ENCODE measurements at regions not wholly inside any gene's neighbourhood (a gene's known extent, or its start where the extent isn't known, plus 50 kb on each side); places are given as distances from the start of the nearest gene placed in this dataset.

GRCh38 chr12:130043685-130044406 is 118.4 kb upstream of the FZD10 start:
- TF ChIP-seq, protein P1, sequence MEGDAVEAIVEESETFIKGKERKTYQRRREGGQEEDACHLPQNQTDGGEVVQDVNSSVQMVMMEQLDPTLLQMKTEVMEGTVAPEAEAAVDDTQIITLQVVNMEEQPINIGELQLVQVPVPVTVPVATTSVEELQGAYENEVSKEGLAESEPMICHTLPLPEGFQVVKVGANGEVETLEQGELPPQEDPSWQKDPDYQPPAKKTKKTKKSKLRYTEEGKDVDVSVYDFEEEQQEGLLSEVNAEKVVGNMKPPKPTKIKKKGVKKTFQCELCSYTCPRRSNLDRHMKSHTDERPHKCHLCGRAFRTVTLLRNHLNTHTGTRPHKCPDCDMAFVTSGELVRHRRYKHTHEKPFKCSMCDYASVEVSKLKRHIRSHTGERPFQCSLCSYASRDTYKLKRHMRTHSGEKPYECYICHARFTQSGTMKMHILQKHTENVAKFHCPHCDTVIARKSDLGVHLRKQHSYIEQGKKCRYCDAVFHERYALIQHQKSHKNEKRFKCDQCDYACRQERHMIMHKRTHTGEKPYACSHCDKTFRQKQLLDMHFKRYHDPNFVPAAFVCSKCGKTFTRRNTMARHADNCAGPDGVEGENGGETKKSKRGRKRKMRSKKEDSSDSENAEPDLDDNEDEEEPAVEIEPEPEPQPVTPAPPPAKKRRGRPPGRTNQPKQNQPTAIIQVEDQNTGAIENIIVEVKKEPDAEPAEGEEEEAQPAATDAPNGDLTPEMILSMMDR (conservative IDR thresholded peaks at IDR 0.05 in 1 of 2, IDR thresholded peaks at IDR 0.05 in 1 of 2; ENCODE audit: extremely low read depth in 1 of 2, insufficient read depth in 1 of 2, low read depth in 1 of 2, low read length in 2 of 2) = no peak
- TF ChIP-seq EZH2 (IDR thresholded peaks at IDR 0.05; ENCODE audit: borderline replicate concordance, low read length) = no peak
